Breast epithelium (tissue), 4 donors: ENCODE measurements at regions not wholly inside any gene's neighbourhood (a gene's known extent, or its start where the extent isn't known, plus 50 kb on each side); places are given as distances from the start of the nearest gene placed in this dataset.
"Not testable (repeated sequence)": the region's sequence is repeated elsewhere in the genome, so short reads cannot be mapped to it uniquely, and the experiment has no call there.

Experiments
- DNase-seq, 2 donors: peaks; one replicate each; pipeline ENCODE4 v3.0.0-alpha.2; 2019; ENCODE audit warnings: low spot score in 2 of 2
- H3K27ac ChIP-seq, 2 donors: fragments of 200-600 bp; sonication (generic) in 1 of 2; one replicate each; pipeline ENCODE4 v1.5.1; 2016 to 2019; ENCODE audit warnings: mild to moderate bottlenecking in 1 of 2
- H3K27me3 ChIP-seq, 2 donors: fragments of 200-600 bp; sonication (generic) in 1 of 2; one replicate each; pipeline versions ENCODE4 v1.5.1 to v1.6.0; 2017 to 2019; ENCODE audit warnings: control low read depth in 1 of 2, mild to moderate bottlenecking in 1 of 2
- H3K36me3 ChIP-seq: fragments of 200-600 bp; one replicate; pipeline ENCODE4 v1.5.1; 2019
- H3K4me1 ChIP-seq, 2 donors: fragments of 200-600 bp; sonication (generic); one replicate each; pipeline ENCODE4 v1.5.1; 2016 to 2019; ENCODE audit warnings: control low read depth in 1 of 2
- H3K4me3 ChIP-seq, 3 donors: fragments of 200-600 bp; sonication (generic); 1 replicate in 2 of 3; 2 replicates in 1 of 3; pipeline ENCODE4 v1.5.1; 2016 to 2019; ENCODE audit warnings: mild to moderate bottlenecking in 3 of 3, moderate library complexity in 2 of 3
- H3K9me3 ChIP-seq, 2 donors: fragments of 200-600 bp; sonication (generic) in 1 of 2; one replicate each; pipeline ENCODE4 v1.5.1; 2016 to 2019; ENCODE audit warnings: control low read depth in 1 of 2
- CTCF ChIP-seq, 3 donors: fragments of 450-650 bp; IDR thresholded peaks; one replicate each; pipeline ENCODE4 v1.5.1; 2016 to 2017; ENCODE audit warnings: antibody characterized with exemption in 3 of 3, mild to moderate bottlenecking in 3 of 3, moderate library complexity in 3 of 3
- POLR2A ChIP-seq: fragments of 450-650 bp; IDR thresholded peaks from one replicate; pipeline ENCODE4 v1.6.1; 2016; ENCODE audit warnings: antibody characterized with exemption, mild to moderate bottlenecking, moderate library complexity
- POLR2AphosphoS5 ChIP-seq, 3 donors: sonication (generic); formaldehyde crosslinking; IDR thresholded peaks; one replicate each; pipeline ENCODE4 v1.6.1; 2017; ENCODE audit warnings: antibody characterized with exemption in 3 of 3
- intact Hi-C: fragments of 100-400 bp; cut with DNase I; formaldehyde crosslinking; loops from one replicate; pipeline ENCODE4 v1.15.1; 2023; ENCODE audit warnings: low total_unique reads

- no peak overlapping the region for H3K4me3 ChIP-seq
- H3K27me3 ChIP-seq: no peaks in the 10 kb centered on the region
- H3K36me3 ChIP-seq: no peaks in the 10 kb centered on the region
- no peak overlapping the region for H3K27ac ChIP-seq
- intact Hi-C loops: no loop called here
- H3K4me1 ChIP-seq: no peaks in the 10 kb centered on the region
- no peak for DNase-seq
- H3K9me3 ChIP-seq: peaks cover 0 to 7% of the 10 kb centered on the region in 2 donors
- TF ChIP-seq POLR2A (no peak), POLR2AphosphoS5 (IDR thresholded peaks at IDR 0.05) (no peak), CTCF (IDR thresholded peaks at IDR 0.05) (no peak)
Observed at GRCh38 chr2:212723226-212723625, 184.6 kb upstream of the ERBB4 start.

- H3K36me3 ChIP-seq: no peaks in the 10 kb centered on the region
- no peak overlapping the region for H3K27ac ChIP-seq
- no peaks in the 10 kb centered on the region for H3K27me3 ChIP-seq
- no peak for DNase-seq
- no peak overlapping the region for H3K4me3 ChIP-seq
- intact Hi-C loops: no loop called here
- H3K4me1 ChIP-seq: no peaks in the 10 kb centered on the region
- TF ChIP-seq CTCF (IDR thresholded peaks at IDR 0.05): no peak
- no peak for TF ChIP-seq POLR2AphosphoS5 (IDR thresholded peaks at IDR 0.05)
- TF ChIP-seq POLR2A: no peak
- peaks cover 0 to 7% of the 10 kb centered on the region in 2 donors for H3K9me3 ChIP-seq
Observed at GRCh38 chr2:212722046-212722445, 183.4 kb upstream of the ERBB4 start.

GRCh38 chr2:212721026-212721451 lies 182.4 kb upstream of the ERBB4 start:
- no peak for TF ChIP-seq POLR2A
- TF ChIP-seq POLR2AphosphoS5 (IDR thresholded peaks at IDR 0.05): no peak
- no peak for TF ChIP-seq CTCF (IDR thresholded peaks at IDR 0.05)
- Histone ChIP-seq H3K36me3 (no peaks in the 10 kb centered on the region), H3K4me3 (no peak overlapping the region), H3K27me3 (no peaks in the 10 kb centered on the region), H3K9me3 (peaks cover 0 to 7% of the 10 kb centered on the region in 2 donors), H3K4me1 (no peaks in the 10 kb centered on the region), H3K27ac (no peak overlapping the region)
- intact Hi-C loops: no loop called here
- no peak for DNase-seq

GRCh38 chr2:212715411-212715810 lies 176.8 kb upstream of the ERBB4 start:
- H3K27me3 ChIP-seq, H3K4me3 ChIP-seq, H3K4me1 ChIP-seq, H3K9me3 ChIP-seq, H3K27ac ChIP-seq, intact Hi-C loops, H3K36me3 ChIP-seq, DNase-seq: not testable (repeated sequence)

GRCh38 chr2:212713681-212714080 lies 175.1 kb upstream of the ERBB4 start:
- no peaks in the 10 kb centered on the region for H3K36me3 ChIP-seq
- no peak overlapping the region for H3K27ac ChIP-seq
- no peak overlapping the region for H3K4me3 ChIP-seq
- H3K4me1 ChIP-seq: no peaks in the 10 kb centered on the region
- DNase-seq: no peak
- H3K27me3 ChIP-seq: no peaks in the 10 kb centered on the region
- no peaks in the 10 kb centered on the region for H3K9me3 ChIP-seq
- TF ChIP-seq POLR2A: no peak
- TF ChIP-seq CTCF (IDR thresholded peaks at IDR 0.05): no peak
- intact Hi-C loops: no loop called here

GRCh38 chr2:212712991-212713390 lies 174.4 kb upstream of the ERBB4 start:
- Histone ChIP-seq H3K4me1 (no peaks in the 10 kb centered on the region), H3K27ac (no peak overlapping the region), H3K27me3 (no peaks in the 10 kb centered on the region), H3K4me3 (no peak overlapping the region), H3K9me3 (no peaks in the 10 kb centered on the region), H3K36me3 (no peaks in the 10 kb centered on the region)
- DNase-seq: no peak
- intact Hi-C loops: no loop called here
- TF ChIP-seq POLR2AphosphoS5 (IDR thresholded peaks at IDR 0.05): no peak
- no peak for TF ChIP-seq CTCF (IDR thresholded peaks at IDR 0.05)
- TF ChIP-seq POLR2A: no peak
